ENCODE measurements at regions not wholly inside any gene's neighbourhood (a gene's known extent, or its start where the extent isn't known, plus 50 kb on each side); places are given as distances from the start of the nearest gene placed in this dataset.

GRCh38 chr3:61357902-61358301 lies 106.7 kb upstream of the FHIT start:
- TF ChIP-seq, protein P1, sequence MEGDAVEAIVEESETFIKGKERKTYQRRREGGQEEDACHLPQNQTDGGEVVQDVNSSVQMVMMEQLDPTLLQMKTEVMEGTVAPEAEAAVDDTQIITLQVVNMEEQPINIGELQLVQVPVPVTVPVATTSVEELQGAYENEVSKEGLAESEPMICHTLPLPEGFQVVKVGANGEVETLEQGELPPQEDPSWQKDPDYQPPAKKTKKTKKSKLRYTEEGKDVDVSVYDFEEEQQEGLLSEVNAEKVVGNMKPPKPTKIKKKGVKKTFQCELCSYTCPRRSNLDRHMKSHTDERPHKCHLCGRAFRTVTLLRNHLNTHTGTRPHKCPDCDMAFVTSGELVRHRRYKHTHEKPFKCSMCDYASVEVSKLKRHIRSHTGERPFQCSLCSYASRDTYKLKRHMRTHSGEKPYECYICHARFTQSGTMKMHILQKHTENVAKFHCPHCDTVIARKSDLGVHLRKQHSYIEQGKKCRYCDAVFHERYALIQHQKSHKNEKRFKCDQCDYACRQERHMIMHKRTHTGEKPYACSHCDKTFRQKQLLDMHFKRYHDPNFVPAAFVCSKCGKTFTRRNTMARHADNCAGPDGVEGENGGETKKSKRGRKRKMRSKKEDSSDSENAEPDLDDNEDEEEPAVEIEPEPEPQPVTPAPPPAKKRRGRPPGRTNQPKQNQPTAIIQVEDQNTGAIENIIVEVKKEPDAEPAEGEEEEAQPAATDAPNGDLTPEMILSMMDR (conservative IDR thresholded peaks at IDR 0.05; ENCODE audit: low read depth, low read length): no peak
- TF ChIP-seq EZH2 (IDR thresholded peaks at IDR 0.05; ENCODE audit: borderline replicate concordance, low read depth, low read length, poor library complexity, severe bottlenecking): no peak

Data from A673 (cell line).